Hepatocyte (in vitro differentiated cells): ENCODE measurements at regions not wholly inside any gene's neighbourhood (a gene's known extent, or its start where the extent isn't known, plus 50 kb on each side); places are given as distances from the start of the nearest gene placed in this dataset.

ENCODE experiments used
- DNase-seq: peaks from one replicate; pipeline ENCODE4 v3.0.0-alpha.2; 2016; ENCODE audit warnings: low spot score
- H2AFZ ChIP-seq: fragments of 200-600 bp; sonication (generic); 2 replicates; pipeline ENCODE4 v1.6.0; 2016; ENCODE audit warnings: antibody characterized with exemption, mild to moderate bottlenecking
- H3K27ac ChIP-seq: fragments of 200-600 bp; sonication (generic); 2 replicates; pipeline ENCODE4 v1.5.1; 2016; ENCODE audit warnings: mild to moderate bottlenecking
- H3K27me3 ChIP-seq: fragments of 200-600 bp; sonication (generic); 2 replicates; pipeline ENCODE4 v1.6.1; 2016
- H3K36me3 ChIP-seq: fragments of 200-600 bp; sonication (generic); replicated peaks from 2 replicates; pipeline ENCODE4 v1.5.1; 2016; ENCODE audit warnings: low read depth; ENCODE audit not compliant: insufficient read depth
- H3K4me1 ChIP-seq: fragments of 200-600 bp; sonication (generic); 2 replicates; pipeline ENCODE4 v1.5.1; 2016; ENCODE audit warnings: mild to moderate bottlenecking, moderate library complexity; ENCODE audit not compliant: insufficient read depth
- H3K4me2 ChIP-seq: fragments of 200-600 bp; sonication (generic); 2 replicates; pipeline ENCODE4 v1.6.0; 2016
- H3K4me3 ChIP-seq: fragments of 200-600 bp; sonication (generic); 2 replicates; pipeline ENCODE4 v1.5.1; 2016; ENCODE audit warnings: mild to moderate bottlenecking
- H3K79me2 ChIP-seq: fragments of 200-600 bp; sonication (generic); 2 replicates; pipeline ENCODE4 v1.6.0; 2017; ENCODE audit warnings: mild to moderate bottlenecking
- H3K9me2 ChIP-seq: fragments of 200-600 bp; sonication (generic); replicated peaks from 2 replicates; pipeline ENCODE4 v1.6.0; 2017; ENCODE audit warnings: mild to moderate bottlenecking; ENCODE audit not compliant: insufficient read depth
- H3K9me3 ChIP-seq: fragments of 200-600 bp; sonication (generic); 2 replicates; pipeline ENCODE4 v1.5.1; 2016; ENCODE audit warnings: low read depth, mild to moderate bottlenecking
- H4K20me1 ChIP-seq: fragments of 200-600 bp; sonication (generic); 2 replicates; pipeline ENCODE4 v1.6.0; 2016; ENCODE audit warnings: mild to moderate bottlenecking; ENCODE audit not compliant: insufficient read depth, poor library complexity, severe bottlenecking
- EZH2 ChIP-seq: fragments of 200-600 bp; sonication (generic); IDR thresholded peaks from 2 replicates; pipeline ENCODE4 v1.6.1; 2016; ENCODE audit warnings: antibody characterized with exemption, mild to moderate bottlenecking, borderline replicate concordance
- EZH2phosphoT487 ChIP-seq: fragments of 200-600 bp; sonication (generic); IDR thresholded peaks from one replicate; pipeline ENCODE4 v1.6.1; 2018; ENCODE audit warnings: antibody characterized with exemption, mild to moderate bottlenecking, low read depth, moderate library complexity; ENCODE audit not compliant: unreplicated experiment, severe bottlenecking
- WGBS: methylation state at CpG from one replicate; pipeline ENCODE4 v1.1.6; 2016; ENCODE audit warnings: low lambda C conversion rate; ENCODE audit errors: missing lambda C conversion rate; 5-methylcytosine and 5-hydroxymethylcytosine counted together
- TF ChIP-seq, protein P1 (sequence below): fragments of 200-600 bp; sonication (generic); IDR thresholded peaks from 2 replicates; pipeline ENCODE4 v1.5.1; 2016; ENCODE audit warnings: antibody characterized with exemption, mild to moderate bottlenecking; ENCODE audit not compliant: poor library complexity

DNA sequence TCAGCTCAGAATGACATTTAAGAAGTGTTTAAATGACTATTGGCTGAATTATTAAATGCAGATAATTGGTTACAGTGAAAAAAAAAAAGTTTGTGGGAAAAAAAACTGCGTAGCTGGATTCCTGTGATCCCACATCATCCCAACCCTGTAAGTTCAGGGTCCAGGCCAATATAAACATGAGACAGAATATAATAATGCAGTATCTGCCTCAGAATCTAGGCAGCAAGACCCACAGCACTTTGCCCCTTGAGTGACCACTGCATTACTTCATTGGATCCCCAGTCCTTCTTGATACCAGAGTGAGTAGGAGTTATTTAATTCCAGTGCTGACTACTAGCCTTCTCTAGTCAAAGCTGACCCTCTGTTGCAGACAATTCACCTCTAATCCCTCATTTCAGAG is 272.6 kb downstream of the CCER1 start:
- Histone ChIP-seq H3K27ac (no peak overlapping the region), H3K4me2 (no peak overlapping the region), H3K27me3 (no peaks in the 10 kb centered on the region), H3K4me1 (no peaks in the 10 kb centered on the region), H3K9me2 (no peaks in the 10 kb centered on the region), H3K4me3 (no peak overlapping the region), H3K79me2 (no peaks in the 10 kb centered on the region), H3K9me3 (no peaks in the 10 kb centered on the region), H4K20me1 (no peaks in the 10 kb centered on the region), H3K36me3 (no peaks in the 10 kb centered on the region), H2AFZ (no peak overlapping the region)
- WGBS: 75% methylated on average over 1 of the region's 1 CpG
- TF ChIP-seq EZH2phosphoT487: no peak
- TF ChIP-seq, protein P1, sequence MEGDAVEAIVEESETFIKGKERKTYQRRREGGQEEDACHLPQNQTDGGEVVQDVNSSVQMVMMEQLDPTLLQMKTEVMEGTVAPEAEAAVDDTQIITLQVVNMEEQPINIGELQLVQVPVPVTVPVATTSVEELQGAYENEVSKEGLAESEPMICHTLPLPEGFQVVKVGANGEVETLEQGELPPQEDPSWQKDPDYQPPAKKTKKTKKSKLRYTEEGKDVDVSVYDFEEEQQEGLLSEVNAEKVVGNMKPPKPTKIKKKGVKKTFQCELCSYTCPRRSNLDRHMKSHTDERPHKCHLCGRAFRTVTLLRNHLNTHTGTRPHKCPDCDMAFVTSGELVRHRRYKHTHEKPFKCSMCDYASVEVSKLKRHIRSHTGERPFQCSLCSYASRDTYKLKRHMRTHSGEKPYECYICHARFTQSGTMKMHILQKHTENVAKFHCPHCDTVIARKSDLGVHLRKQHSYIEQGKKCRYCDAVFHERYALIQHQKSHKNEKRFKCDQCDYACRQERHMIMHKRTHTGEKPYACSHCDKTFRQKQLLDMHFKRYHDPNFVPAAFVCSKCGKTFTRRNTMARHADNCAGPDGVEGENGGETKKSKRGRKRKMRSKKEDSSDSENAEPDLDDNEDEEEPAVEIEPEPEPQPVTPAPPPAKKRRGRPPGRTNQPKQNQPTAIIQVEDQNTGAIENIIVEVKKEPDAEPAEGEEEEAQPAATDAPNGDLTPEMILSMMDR: no peak
- no peak for TF ChIP-seq EZH2
- no peak for DNase-seq

DNA sequence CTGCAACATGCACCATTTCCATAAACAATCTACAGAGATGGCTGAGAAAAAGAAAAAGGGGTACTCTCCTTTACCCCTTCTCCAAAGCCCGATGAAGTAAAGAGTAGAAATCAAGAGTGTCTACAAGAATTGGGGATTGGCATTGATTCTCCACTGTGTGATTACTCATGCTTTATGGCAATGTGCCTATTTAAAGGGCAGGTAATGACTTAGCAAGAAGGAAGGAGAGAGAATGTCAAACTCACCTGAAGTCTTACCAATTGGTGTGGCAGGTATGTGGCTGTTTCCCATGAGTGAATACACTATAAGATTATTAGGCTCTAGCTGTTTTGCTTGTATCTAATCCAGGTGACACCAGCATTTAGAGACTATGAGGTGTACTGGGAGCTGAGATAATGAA is 275.3 kb downstream of the CCER1 start:
- Histone ChIP-seq H3K36me3 (no peaks in the 10 kb centered on the region), H3K4me2 (no peak overlapping the region), H4K20me1 (no peaks in the 10 kb centered on the region), H3K79me2 (no peaks in the 10 kb centered on the region), H3K4me3 (no peak overlapping the region), H2AFZ (no peak overlapping the region), H3K9me2 (no peaks in the 10 kb centered on the region), H3K27me3 (no peaks in the 10 kb centered on the region), H3K27ac (no peak overlapping the region), H3K9me3 (no peaks in the 10 kb centered on the region), H3K4me1 (no peaks in the 10 kb centered on the region)
- 97% methylated on average over 1 of the region's 1 CpG for WGBS
- no peak for DNase-seq
- no peak for TF ChIP-seq EZH2phosphoT487
- TF ChIP-seq, protein P1: no peak
- no peak for TF ChIP-seq EZH2

DNA sequence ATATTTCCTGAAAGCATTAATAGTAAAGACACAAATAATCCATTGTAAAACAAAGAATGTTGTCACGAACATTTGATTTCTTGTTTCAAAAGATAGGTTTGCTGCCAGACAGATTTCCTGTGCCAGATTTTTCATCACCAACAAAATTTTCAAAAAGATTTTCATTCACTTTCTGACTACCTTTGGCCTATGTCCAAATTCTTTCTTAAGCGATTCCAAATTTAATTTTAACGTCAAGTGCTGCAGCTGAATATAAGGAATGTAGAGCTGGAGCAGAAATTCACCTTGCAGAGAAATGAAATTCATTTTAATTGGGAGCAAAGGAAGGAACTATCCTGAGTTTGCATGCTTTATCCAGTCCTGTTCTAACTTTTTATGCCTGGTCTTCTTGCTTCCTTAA is 277.4 kb downstream of the CCER1 start:
- DNase-seq: no peak
- Histone ChIP-seq H3K4me3 (no peak overlapping the region), H3K4me2 (no peak overlapping the region), H3K27me3 (no peaks in the 10 kb centered on the region), H4K20me1 (no peaks in the 10 kb centered on the region), H3K27ac (no peak overlapping the region), H2AFZ (no peak overlapping the region), H3K79me2 (no peaks in the 10 kb centered on the region), H3K36me3 (no peaks in the 10 kb centered on the region), H3K9me3 (no peaks in the 10 kb centered on the region), H3K4me1 (no peaks in the 10 kb centered on the region), H3K9me2 (no peaks in the 10 kb centered on the region)
- WGBS: 88% methylated on average over 3 of the region's 3 CpGs
- no peak for TF ChIP-seq EZH2phosphoT487

DNA sequence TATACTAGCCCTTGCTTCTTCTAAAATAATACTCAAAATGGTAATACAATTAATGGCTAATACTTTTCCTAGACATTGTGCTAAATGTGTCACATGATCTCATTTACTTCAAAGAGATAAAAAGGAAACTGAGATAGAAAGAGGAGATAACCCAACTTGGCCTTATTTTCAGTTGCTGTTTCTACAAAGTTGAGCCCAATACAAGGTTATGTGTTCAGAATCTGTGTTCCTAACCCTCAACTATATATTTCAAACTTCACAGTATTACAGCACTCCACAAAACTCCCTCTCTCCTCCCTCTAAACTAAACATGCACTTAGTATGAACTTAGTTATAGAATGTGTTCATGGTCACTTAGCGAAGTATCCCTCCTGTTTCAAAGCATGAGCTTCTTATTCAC is 277.9 kb downstream of the CCER1 start:
- no peak overlapping the region for H3K4me3 ChIP-seq
- no peaks in the 10 kb centered on the region for H3K27me3 ChIP-seq
- H3K27ac ChIP-seq: no peak overlapping the region
- H3K9me3 ChIP-seq: no peaks in the 10 kb centered on the region
- H3K36me3 ChIP-seq: no peaks in the 10 kb centered on the region
- no peak overlapping the region for H3K4me2 ChIP-seq
- no peaks in the 10 kb centered on the region for H3K4me1 ChIP-seq
- WGBS: 89% methylated on average over 1 of the region's 1 CpG
- no peak for DNase-seq
- TF ChIP-seq EZH2phosphoT487 (no peak), EZH2 (no peak)
- TF ChIP-seq, protein P1: no peak
- no peak overlapping the region for H2AFZ ChIP-seq
- H4K20me1 ChIP-seq: no peaks in the 10 kb centered on the region
- H3K9me2 ChIP-seq: no peaks in the 10 kb centered on the region
- H3K79me2 ChIP-seq: no peaks in the 10 kb centered on the region
